Right lobe of liver (tissue), 4 donors: ENCODE measurements at regions not wholly inside any gene's neighbourhood (a gene's known extent, or its start where the extent isn't known, plus 50 kb on each side); places are given as distances from the start of the nearest gene placed in this dataset.

Experiments
- POLR2A ChIP-seq: fragments of 450-650 bp; IDR thresholded peaks from one replicate; pipeline ENCODE4 v1.6.1; 2017; ENCODE audit warnings: antibody characterized with exemption, mild to moderate bottlenecking
- TF ChIP-seq, protein P1 (sequence below), 4 donors: fragments of 200-600 bp in 3 of 4; fragments of 450-650 bp in 1 of 4; IDR thresholded peaks; one replicate each; pipeline versions ENCODE4 v1.5.1 to v1.8.0; 2016 to 2022; ENCODE audit warnings: antibody characterized with exemption in 4 of 4, mild to moderate bottlenecking in 2 of 4
- donor health status: DM: no; HTN: no; CAD: no.
- donor health status: DM: no; HTN: no; CAD: no.
- donor health status: DM: no; HTN: yes; CAD: no.

DNA sequence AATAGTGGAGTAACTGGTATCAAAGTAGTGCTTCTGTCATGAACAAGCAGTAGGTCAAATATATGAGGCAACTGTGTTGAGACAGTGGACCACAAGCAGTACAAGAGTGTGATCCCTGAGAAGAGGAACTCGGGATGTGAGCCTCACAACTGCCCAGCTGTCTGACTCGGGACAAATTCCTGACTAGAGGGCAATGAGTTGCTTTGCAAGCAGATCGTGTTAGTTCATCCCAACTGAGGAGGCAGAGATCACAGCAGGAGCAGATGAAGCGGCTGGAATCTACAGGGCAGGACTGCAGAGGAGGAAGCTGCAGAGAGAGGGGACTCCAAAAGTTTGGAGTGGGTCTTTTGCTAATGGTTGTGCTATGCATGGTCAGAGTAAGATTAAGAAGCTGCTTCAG lies 741.1 kb downstream of the DIAPH3 start:
- TF ChIP-seq, protein P1, sequence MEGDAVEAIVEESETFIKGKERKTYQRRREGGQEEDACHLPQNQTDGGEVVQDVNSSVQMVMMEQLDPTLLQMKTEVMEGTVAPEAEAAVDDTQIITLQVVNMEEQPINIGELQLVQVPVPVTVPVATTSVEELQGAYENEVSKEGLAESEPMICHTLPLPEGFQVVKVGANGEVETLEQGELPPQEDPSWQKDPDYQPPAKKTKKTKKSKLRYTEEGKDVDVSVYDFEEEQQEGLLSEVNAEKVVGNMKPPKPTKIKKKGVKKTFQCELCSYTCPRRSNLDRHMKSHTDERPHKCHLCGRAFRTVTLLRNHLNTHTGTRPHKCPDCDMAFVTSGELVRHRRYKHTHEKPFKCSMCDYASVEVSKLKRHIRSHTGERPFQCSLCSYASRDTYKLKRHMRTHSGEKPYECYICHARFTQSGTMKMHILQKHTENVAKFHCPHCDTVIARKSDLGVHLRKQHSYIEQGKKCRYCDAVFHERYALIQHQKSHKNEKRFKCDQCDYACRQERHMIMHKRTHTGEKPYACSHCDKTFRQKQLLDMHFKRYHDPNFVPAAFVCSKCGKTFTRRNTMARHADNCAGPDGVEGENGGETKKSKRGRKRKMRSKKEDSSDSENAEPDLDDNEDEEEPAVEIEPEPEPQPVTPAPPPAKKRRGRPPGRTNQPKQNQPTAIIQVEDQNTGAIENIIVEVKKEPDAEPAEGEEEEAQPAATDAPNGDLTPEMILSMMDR (IDR thresholded peaks at IDR 0.05) = no peak
- TF ChIP-seq POLR2A = no peak
